ENCODE measurements at regions not wholly inside any gene's neighbourhood (a gene's known extent, or its start where the extent isn't known, plus 50 kb on each side); places are given as distances from the start of the nearest gene placed in this dataset.

DNA sequence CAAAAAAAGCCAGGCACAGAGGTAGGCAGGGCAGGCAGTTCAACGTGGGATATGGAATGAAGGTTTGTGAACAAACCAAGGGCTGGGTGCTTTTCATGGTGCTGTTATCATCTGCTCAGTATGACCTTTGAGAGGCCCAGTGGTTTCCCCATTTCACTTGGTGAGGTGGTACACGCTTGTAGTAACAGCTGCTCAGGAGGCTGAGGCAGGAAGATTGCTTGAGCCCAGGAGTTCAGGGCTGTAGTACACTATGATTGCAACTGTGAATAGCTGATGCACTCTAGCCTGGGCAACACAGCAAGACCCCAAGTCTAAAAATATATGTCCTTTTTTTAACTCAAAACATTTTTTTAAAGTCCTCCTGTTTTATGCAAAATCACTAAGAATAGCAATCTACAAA, 174.8 kb downstream of the ENC1 start:
- H3K9me3 ChIP-seq: peaks cover 0 to 5% (median 0%) of the 10 kb centered on the region in 12 donors
- 71 to 84% (median 73%) methylated on average over 2 of the region's 2 CpGs for WGBS, 4 donors

DNA sequence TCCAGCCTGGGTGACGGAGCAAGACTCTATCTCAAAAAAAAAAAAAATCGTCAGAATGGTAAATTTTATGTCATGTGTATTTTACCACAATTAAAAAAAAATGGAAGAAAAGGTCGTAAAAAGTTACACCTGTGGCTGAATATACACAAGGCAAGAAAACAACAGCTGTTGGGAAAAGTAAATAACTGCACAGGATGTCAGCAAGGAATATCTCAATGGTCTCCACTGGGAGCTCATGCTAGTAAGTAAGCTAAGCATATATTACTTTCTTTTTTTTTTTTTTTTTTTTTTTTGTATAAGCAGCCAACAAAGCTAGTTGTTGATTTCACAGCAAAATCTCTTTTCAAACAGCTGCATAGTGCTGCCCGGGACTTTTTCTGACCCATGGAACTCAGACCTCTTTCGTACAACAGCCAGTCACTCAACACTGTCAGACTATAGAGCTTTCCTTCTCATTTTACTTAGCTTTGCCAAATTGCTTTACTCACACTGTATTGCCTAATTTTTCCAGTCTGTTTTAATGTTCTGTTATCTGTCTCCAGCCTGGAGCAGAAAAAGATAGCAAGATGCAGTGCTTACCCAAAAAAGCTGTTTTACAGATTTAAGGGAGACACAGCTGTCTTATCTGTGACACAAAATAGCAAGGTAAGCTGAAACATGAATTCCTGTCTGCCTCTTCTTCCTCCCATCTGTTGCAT, 175.9 kb downstream of the ENC1 start:
- Histone ChIP-seq H3K27me3 (no peaks in the 10 kb centered on the region), H3K36me3 (no peaks in the 10 kb centered on the region), H3K4me1 (peaks cover 0 to 10% (median 0%) of the 10 kb centered on the region in 12 donors), H3K4me3 (no peak overlapping the region), H3K9me3 (peaks cover 0 to 5% (median 0%) of the 10 kb centered on the region in 12 donors), H3K27ac (no peak overlapping the region)
- ATAC-seq: peak; percentile 68 to 91 (median 81)
- no peak for TF ChIP-seq POLR2A (IDR thresholded peaks at IDR 0.05)
- TF ChIP-seq, protein P1, sequence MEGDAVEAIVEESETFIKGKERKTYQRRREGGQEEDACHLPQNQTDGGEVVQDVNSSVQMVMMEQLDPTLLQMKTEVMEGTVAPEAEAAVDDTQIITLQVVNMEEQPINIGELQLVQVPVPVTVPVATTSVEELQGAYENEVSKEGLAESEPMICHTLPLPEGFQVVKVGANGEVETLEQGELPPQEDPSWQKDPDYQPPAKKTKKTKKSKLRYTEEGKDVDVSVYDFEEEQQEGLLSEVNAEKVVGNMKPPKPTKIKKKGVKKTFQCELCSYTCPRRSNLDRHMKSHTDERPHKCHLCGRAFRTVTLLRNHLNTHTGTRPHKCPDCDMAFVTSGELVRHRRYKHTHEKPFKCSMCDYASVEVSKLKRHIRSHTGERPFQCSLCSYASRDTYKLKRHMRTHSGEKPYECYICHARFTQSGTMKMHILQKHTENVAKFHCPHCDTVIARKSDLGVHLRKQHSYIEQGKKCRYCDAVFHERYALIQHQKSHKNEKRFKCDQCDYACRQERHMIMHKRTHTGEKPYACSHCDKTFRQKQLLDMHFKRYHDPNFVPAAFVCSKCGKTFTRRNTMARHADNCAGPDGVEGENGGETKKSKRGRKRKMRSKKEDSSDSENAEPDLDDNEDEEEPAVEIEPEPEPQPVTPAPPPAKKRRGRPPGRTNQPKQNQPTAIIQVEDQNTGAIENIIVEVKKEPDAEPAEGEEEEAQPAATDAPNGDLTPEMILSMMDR (IDR thresholded peaks at IDR 0.05): no peak
- DNase-seq: peak in 1 of 5 donors; percentile 34
- 69 to 76% (median 74%) methylated on average over 5 of the region's 5 CpGs for WGBS, 4 donors
- intact Hi-C loops (cut with DNase I): no loop called here

More for the DNA sequence above, 174.8 kb downstream of the ENC1 start:
- H3K27ac ChIP-seq: no peak overlapping the region
- intact Hi-C loops (cut with DNase I): no loop called here
- H3K36me3 ChIP-seq: no peaks in the 10 kb centered on the region
- H3K27me3 ChIP-seq: no peaks in the 10 kb centered on the region
- peaks cover 0 to 10% (median 0%) of the 10 kb centered on the region in 12 donors for H3K4me1 ChIP-seq
- TF ChIP-seq, protein P1 (IDR thresholded peaks at IDR 0.05): no peak
- TF ChIP-seq POLR2A (IDR thresholded peaks at IDR 0.05): no peak
- no peak for ATAC-seq
- no peak for DNase-seq
- no peak overlapping the region for H3K4me3 ChIP-seq

DNA sequence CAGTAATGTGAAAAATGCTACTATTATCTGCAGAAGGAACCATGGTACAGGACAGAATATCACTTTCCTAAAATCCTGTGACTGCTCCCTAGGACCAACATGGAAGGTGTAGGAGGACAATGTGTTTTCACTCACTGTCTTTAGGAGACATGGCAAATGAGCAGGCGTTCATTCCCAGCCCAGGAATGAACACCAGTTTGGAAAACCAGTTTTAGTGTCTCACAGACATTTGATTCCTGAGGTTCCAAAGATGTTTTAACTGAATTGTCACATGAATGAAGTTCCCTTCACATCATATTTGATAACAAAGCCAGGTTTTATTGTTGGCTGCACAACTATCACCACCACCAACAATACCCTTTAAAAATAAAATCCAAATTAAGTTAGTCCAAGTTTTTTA, 178.2 kb downstream of the ENC1 start:
- no peak for ATAC-seq
- TF ChIP-seq, protein P1 (IDR thresholded peaks at IDR 0.05): no peak
- TF ChIP-seq POLR2A (IDR thresholded peaks at IDR 0.05): no peak
- no peak for DNase-seq
- Histone ChIP-seq H3K9me3 (no peaks in the 10 kb centered on the region), H3K27ac (no peak overlapping the region), H3K4me1 (peaks cover 0 to 10% (median 0%) of the 10 kb centered on the region in 12 donors), H3K4me3 (no peak overlapping the region), H3K27me3 (no peaks in the 10 kb centered on the region), H3K36me3 (no peaks in the 10 kb centered on the region)
- WGBS, 4 donors: 84 to 95% (median 89%) methylated on average over 1 of the region's 1 CpG
- intact Hi-C loops (cut with DNase I): no loop called here

DNA sequence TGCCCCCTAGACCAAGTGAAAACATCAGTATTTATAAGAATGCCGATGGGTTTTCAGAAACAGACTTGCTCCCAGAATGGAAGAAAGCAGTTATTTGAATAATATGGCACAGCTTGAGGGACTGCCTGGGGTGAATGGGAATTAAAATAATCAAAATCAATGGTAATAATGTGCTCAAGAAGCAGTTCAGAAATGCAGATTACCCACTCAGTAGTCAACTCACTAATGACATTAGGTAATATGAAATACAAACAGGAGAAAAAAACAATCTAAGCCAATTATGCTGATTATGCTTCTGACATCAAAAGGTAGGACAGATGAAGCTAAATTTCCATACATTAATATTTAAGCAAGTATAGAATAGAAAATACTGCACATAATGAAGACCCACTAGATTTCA, 179.3 kb downstream of the ENC1 start:
- 88 to 100% (median 97%) methylated on average over 1 of the region's 1 CpG for WGBS, 4 donors
- Histone ChIP-seq H3K27me3 (no peaks in the 10 kb centered on the region), H3K4me3 (no peak overlapping the region), H3K27ac (no peak overlapping the region), H3K9me3 (no peaks in the 10 kb centered on the region), H3K4me1 (peaks cover 0 to 10% (median 0%) of the 10 kb centered on the region in 12 donors), H3K36me3 (no peaks in the 10 kb centered on the region)
- no peak for ATAC-seq
- TF ChIP-seq, protein P1 (IDR thresholded peaks at IDR 0.05): no peak
- no peak for TF ChIP-seq POLR2A (IDR thresholded peaks at IDR 0.05)
- DNase-seq: no peak
- intact Hi-C loops (cut with DNase I): no loop called here
